Esophagus muscularis mucosa (tissue), 3 donors: ENCODE measurements at regions not wholly inside any gene's neighbourhood (a gene's known extent, or its start where the extent isn't known, plus 50 kb on each side); places are given as distances from the start of the nearest gene placed in this dataset.

Experiments used
- POLR2AphosphoS5 ChIP-seq, 2 donors: sonication (generic); formaldehyde crosslinking; IDR thresholded peaks; one replicate each; pipeline ENCODE4 v1.6.1; 2017; ENCODE audit warnings: antibody characterized with exemption in 2 of 2
- TF ChIP-seq, protein P1 (sequence below), 3 experiments: fragments of 200-600 bp in 2 of 3; fragments of 450-650 bp in 1 of 3; sonication (generic) in 2 of 3; IDR thresholded peaks; one replicate each; pipeline ENCODE4 v1.5.1; 2017 to 2019; ENCODE audit warnings: antibody characterized with exemption in 3 of 3, mild to moderate bottlenecking in 2 of 3, moderate library complexity in 1 of 3

DNA sequence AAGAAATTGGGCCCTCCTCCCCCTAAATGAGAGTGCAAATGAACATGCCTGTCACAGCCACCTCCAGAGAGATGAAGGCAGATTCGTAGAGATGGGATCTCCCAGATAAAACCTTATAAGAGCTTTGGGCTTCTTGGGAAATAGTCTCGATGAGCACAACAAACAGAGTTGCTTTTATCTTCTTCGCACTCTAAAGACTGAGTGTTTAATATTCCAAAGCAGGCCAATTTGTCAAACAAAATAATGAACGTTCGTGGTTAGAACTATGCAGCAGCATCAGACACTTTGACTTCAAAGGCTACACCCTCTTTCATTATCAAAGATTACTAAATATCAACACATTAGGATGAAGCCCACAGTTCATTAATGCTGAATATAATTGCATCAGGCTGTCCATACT lies 256.2 kb downstream of the SKIDA1 start:
- TF ChIP-seq POLR2AphosphoS5 (IDR thresholded peaks at IDR 0.05) = no peak
- TF ChIP-seq, protein P1, sequence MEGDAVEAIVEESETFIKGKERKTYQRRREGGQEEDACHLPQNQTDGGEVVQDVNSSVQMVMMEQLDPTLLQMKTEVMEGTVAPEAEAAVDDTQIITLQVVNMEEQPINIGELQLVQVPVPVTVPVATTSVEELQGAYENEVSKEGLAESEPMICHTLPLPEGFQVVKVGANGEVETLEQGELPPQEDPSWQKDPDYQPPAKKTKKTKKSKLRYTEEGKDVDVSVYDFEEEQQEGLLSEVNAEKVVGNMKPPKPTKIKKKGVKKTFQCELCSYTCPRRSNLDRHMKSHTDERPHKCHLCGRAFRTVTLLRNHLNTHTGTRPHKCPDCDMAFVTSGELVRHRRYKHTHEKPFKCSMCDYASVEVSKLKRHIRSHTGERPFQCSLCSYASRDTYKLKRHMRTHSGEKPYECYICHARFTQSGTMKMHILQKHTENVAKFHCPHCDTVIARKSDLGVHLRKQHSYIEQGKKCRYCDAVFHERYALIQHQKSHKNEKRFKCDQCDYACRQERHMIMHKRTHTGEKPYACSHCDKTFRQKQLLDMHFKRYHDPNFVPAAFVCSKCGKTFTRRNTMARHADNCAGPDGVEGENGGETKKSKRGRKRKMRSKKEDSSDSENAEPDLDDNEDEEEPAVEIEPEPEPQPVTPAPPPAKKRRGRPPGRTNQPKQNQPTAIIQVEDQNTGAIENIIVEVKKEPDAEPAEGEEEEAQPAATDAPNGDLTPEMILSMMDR (IDR thresholded peaks at IDR 0.05) = no peak
